ENCODE measurements at regions not wholly inside any gene's neighbourhood (a gene's known extent, or its start where the extent isn't known, plus 50 kb on each side); places are given as distances from the start of the nearest gene placed in this dataset.

- Histone ChIP-seq H3K9me2 (replicated peaks; ENCODE audit: control insufficient read depth, low read length) (no peaks in the 10 kb centered on the region), H3F3A (ENCODE audit: control insufficient read depth, insufficient read depth) (no peaks in the 10 kb centered on the region), H3K27ac (ENCODE audit: low read depth, low read length) (no peak overlapping the region), H3K36me3 (ENCODE audit: control insufficient read depth, low read length) (no peaks in the 10 kb centered on the region), H4K20me1 (ENCODE audit: control insufficient read depth, insufficient read depth, low read depth, low read length) (no peaks in the 10 kb centered on the region), H3K27me3 (ENCODE audit: control insufficient read depth, low read length) (no peaks in the 10 kb centered on the region), H3K4me1 (ENCODE audit: control insufficient read depth, low read length) (no peaks in the 10 kb centered on the region), H3K9me3 (ENCODE audit: control insufficient read depth, insufficient read depth, low read length) (no peaks in the 10 kb centered on the region), H3K79me2 (ENCODE audit: control insufficient read depth, low read length) (no peaks in the 10 kb centered on the region), H3K4me2 (ENCODE audit: low read length) (no peak overlapping the region), H3K4me3 (ENCODE audit: low read length) (no peak overlapping the region)
- no peak for TF ChIP-seq CTCF (IDR thresholded peaks at IDR 0.05; ENCODE audit: low read depth, low read length, poor library complexity, severe bottlenecking)
- TF ChIP-seq EZH2phosphoT487 (IDR thresholded peaks at IDR 0.05; ENCODE audit: borderline replicate concordance, low read length) = no peak
Observed at GRCh38 chr3:164620423-164620822, 457.9 kb downstream of the SI start.

GRCh38 chr3:164612751-164613150, 465.5 kb downstream of the SI start:
- H3K36me3 ChIP-seq (ENCODE audit: control insufficient read depth, low read length) = no peaks in the 10 kb centered on the region
- H4K20me1 ChIP-seq (ENCODE audit: control insufficient read depth, insufficient read depth, low read depth, low read length) = no peaks in the 10 kb centered on the region
- H3K27me3 ChIP-seq (ENCODE audit: control insufficient read depth, low read length) = no peaks in the 10 kb centered on the region
- H3K4me1 ChIP-seq (ENCODE audit: control insufficient read depth, low read length) = no peaks in the 10 kb centered on the region
- H3F3A ChIP-seq (ENCODE audit: control insufficient read depth, insufficient read depth) = no peaks in the 10 kb centered on the region
- no peaks in the 10 kb centered on the region for H3K79me2 ChIP-seq (ENCODE audit: control insufficient read depth, low read length)
- no peak overlapping the region for H3K4me2 ChIP-seq (ENCODE audit: low read length)
- TF ChIP-seq CTCF (IDR thresholded peaks at IDR 0.05; ENCODE audit: low read depth, low read length, poor library complexity, severe bottlenecking) (no peak), EZH2phosphoT487 (IDR thresholded peaks at IDR 0.05; ENCODE audit: borderline replicate concordance, low read length) (no peak)
- H3K9me3 ChIP-seq (ENCODE audit: control insufficient read depth, insufficient read depth, low read length) = no peaks in the 10 kb centered on the region
- H3K27ac ChIP-seq (ENCODE audit: low read depth, low read length) = no peak overlapping the region
- H3K4me3 ChIP-seq (ENCODE audit: low read length) = no peak overlapping the region
- H3K9me2 ChIP-seq (replicated peaks; ENCODE audit: control insufficient read depth, low read length) = no peaks in the 10 kb centered on the region

- H3F3A ChIP-seq (ENCODE audit: control insufficient read depth, insufficient read depth) = no peaks in the 10 kb centered on the region
- H4K20me1 ChIP-seq (ENCODE audit: control insufficient read depth, insufficient read depth, low read depth, low read length) = no peaks in the 10 kb centered on the region
- no peak overlapping the region for H3K4me2 ChIP-seq (ENCODE audit: low read length)
- no peaks in the 10 kb centered on the region for H3K9me2 ChIP-seq (replicated peaks; ENCODE audit: control insufficient read depth, low read length)
- no peaks in the 10 kb centered on the region for H3K36me3 ChIP-seq (ENCODE audit: control insufficient read depth, low read length)
- H3K9me3 ChIP-seq (ENCODE audit: control insufficient read depth, insufficient read depth, low read length) = no peaks in the 10 kb centered on the region
- H3K79me2 ChIP-seq (ENCODE audit: control insufficient read depth, low read length) = no peaks in the 10 kb centered on the region
- H3K4me3 ChIP-seq (ENCODE audit: low read length) = no peak overlapping the region
- no peak overlapping the region for H3K27ac ChIP-seq (ENCODE audit: low read depth, low read length)
- H3K4me1 ChIP-seq (ENCODE audit: control insufficient read depth, low read length) = no peaks in the 10 kb centered on the region
- H3K27me3 ChIP-seq (ENCODE audit: control insufficient read depth, low read length) = no peaks in the 10 kb centered on the region
- TF ChIP-seq EZH2phosphoT487 (IDR thresholded peaks at IDR 0.05; ENCODE audit: borderline replicate concordance, low read length) (no peak), CTCF (IDR thresholded peaks at IDR 0.05; ENCODE audit: low read depth, low read length, poor library complexity, severe bottlenecking) (no peak)
Observed at GRCh38 chr3:164608554-164609276, 469.6 kb downstream of the SI start.

Measured in DOHH2 (cell line).